Trophoblast cell (in vitro differentiated cells and primary cell): ENCODE measurements at regions not wholly inside any gene's neighbourhood (a gene's known extent, or its start where the extent isn't known, plus 50 kb on each side); places are given as distances from the start of the nearest gene placed in this dataset.

Experiments
- DNase-seq, 2 donors: peaks; one replicate each; pipeline ENCODE4 v3.0.0-alpha.2; 2016
- H2AFZ ChIP-seq: 2 replicates; pipeline ENCODE4 v1.6.1; 2013; ENCODE audit warnings: low read length, moderate library complexity, mild to moderate bottlenecking; ENCODE audit not compliant: insufficient read depth, poor library complexity
- H2AK5ac ChIP-seq: 2 replicates; pipeline ENCODE4 v1.6.1; 2013; ENCODE audit warnings: mild to moderate bottlenecking, low read length
- H2BK120ac ChIP-seq: 2 replicates; pipeline ENCODE4 v1.6.1; 2013; ENCODE audit warnings: low read length, mild to moderate bottlenecking, moderate library complexity; ENCODE audit not compliant: insufficient read depth, poor library complexity
- H2BK12ac ChIP-seq: 2 replicates; pipeline ENCODE4 v1.6.1; 2013; ENCODE audit warnings: mild to moderate bottlenecking, low read length, moderate library complexity
- H2BK5ac ChIP-seq: 2 replicates; pipeline ENCODE4 v1.6.1; 2013; ENCODE audit warnings: low read length, low read depth, moderate library complexity, mild to moderate bottlenecking; ENCODE audit not compliant: poor library complexity
- H3K14ac ChIP-seq: 2 replicates; pipeline ENCODE4 v1.6.1; 2013; ENCODE audit warnings: mild to moderate bottlenecking, low read length
- H3K18ac ChIP-seq: 2 replicates; pipeline ENCODE4 v1.6.1; 2013; ENCODE audit warnings: mild to moderate bottlenecking, low read length
- H3K23ac ChIP-seq: 2 replicates; pipeline ENCODE4 v1.6.1; 2013; ENCODE audit warnings: low read length
- H3K27ac ChIP-seq: 2 replicates; pipeline ENCODE4 v1.5.1; 2013; ENCODE audit warnings: low read depth, mild to moderate bottlenecking, inconsistent platforms, low read length, moderate library complexity
- H3K27me3 ChIP-seq: 2 replicates; pipeline ENCODE4 v1.6.1; 2013; ENCODE audit warnings: inconsistent platforms, mild to moderate bottlenecking, low read length, moderate library complexity; ENCODE audit not compliant: insufficient read depth
- H3K36me3 ChIP-seq, 2 experiments: 1 replicate in 1 of 2; 2 replicates in 1 of 2; pipeline ENCODE4 v1.6.1; 2013; ENCODE audit warnings: low read length in 2 of 2, mild to moderate bottlenecking in 2 of 2, moderate library complexity in 1 of 2; ENCODE audit not compliant: insufficient read depth in 2 of 2, control insufficient read depth in 1 of 2
- H3K4ac ChIP-seq: 2 replicates; pipeline ENCODE4 v1.6.1; 2013; ENCODE audit warnings: low read depth, mild to moderate bottlenecking, low read length, moderate library complexity
- H3K4me1 ChIP-seq, 2 experiments: 1 replicate in 1 of 2; 2 replicates in 1 of 2; pipeline ENCODE4 v1.6.1; 2013; ENCODE audit warnings: low read length in 2 of 2, mild to moderate bottlenecking in 2 of 2, moderate library complexity in 1 of 2; ENCODE audit not compliant: insufficient read depth in 2 of 2, control insufficient read depth in 1 of 2
- H3K4me2 ChIP-seq: 2 replicates; pipeline ENCODE4 v1.6.1; 2013; ENCODE audit warnings: inconsistent platforms, mild to moderate bottlenecking, low read length, moderate library complexity
- H3K4me3 ChIP-seq: 2 replicates; pipeline ENCODE4 v1.5.1; 2013; ENCODE audit warnings: mild to moderate bottlenecking, low read depth, low read length, inconsistent platforms
- H3K79me1 ChIP-seq: one replicate; pipeline ENCODE4 v1.6.1; 2013; ENCODE audit warnings: low read length
- H3K79me2 ChIP-seq: 2 replicates; pipeline ENCODE4 v1.6.1; 2013; ENCODE audit warnings: low read length, mild to moderate bottlenecking; ENCODE audit not compliant: control insufficient read depth, insufficient read depth, poor library complexity
- H3K9ac ChIP-seq: 2 replicates; pipeline ENCODE4 v1.6.1; 2013; ENCODE audit warnings: mild to moderate bottlenecking, low read length
- H3K9me3 ChIP-seq: 2 replicates; pipeline ENCODE4 v1.6.1; 2013; ENCODE audit warnings: low read depth, mild to moderate bottlenecking, control low read depth, inconsistent platforms, low read length; ENCODE audit not compliant: insufficient read depth
- H4K12ac ChIP-seq: 2 replicates; pipeline ENCODE4 v1.6.1; 2013; ENCODE audit warnings: low read depth, mild to moderate bottlenecking, low read length, moderate library complexity
- H4K8ac ChIP-seq: 2 replicates; pipeline ENCODE4 v1.6.1; 2013; ENCODE audit warnings: low read depth, mild to moderate bottlenecking, low read length, moderate library complexity
- H4K91ac ChIP-seq: one replicate; pipeline ENCODE4 v1.6.1; 2013; ENCODE audit warnings: low read depth, mild to moderate bottlenecking, low read length, moderate library complexity
- WGBS: extraction: QIAGEN DNeasy Blood & Tissue Kit; methylation state at CpG from one replicate; pipeline ENCODE4 v1.1.7; 2013; ENCODE audit warnings: missing lambda C conversion rate; ENCODE audit not compliant: insufficient read length, insufficient coverage; ENCODE audit errors: extremely low coverage; 5-methylcytosine and 5-hydroxymethylcytosine counted together

- no peak overlapping the region for H4K91ac ChIP-seq
- no peak overlapping the region for H3K18ac ChIP-seq
- H3K4ac ChIP-seq = no peak overlapping the region
- H4K8ac ChIP-seq = no peak overlapping the region
- H2AK5ac ChIP-seq = no peak overlapping the region
- H2AFZ ChIP-seq = no peak overlapping the region
- no peaks in the 10 kb centered on the region for H3K79me2 ChIP-seq
- no peak overlapping the region for H3K27ac ChIP-seq
- H3K4me1 ChIP-seq = no peaks in the 10 kb centered on the region
- no peaks in the 10 kb centered on the region for H3K36me3 ChIP-seq
- no peaks in the 10 kb centered on the region for H3K9me3 ChIP-seq
- H3K27me3 ChIP-seq = no peaks in the 10 kb centered on the region
- H3K4me3 ChIP-seq = no peak overlapping the region
- no peak overlapping the region for H2BK12ac ChIP-seq
- no CpG with 5 or more reads among the region's 4 CpGs for WGBS
- no peak overlapping the region for H2BK5ac ChIP-seq
- H3K4me2 ChIP-seq = no peak overlapping the region
- no peak for DNase-seq
- no peak overlapping the region for H2BK120ac ChIP-seq
- H3K14ac ChIP-seq = no peak overlapping the region
- H3K79me1 ChIP-seq = no peaks in the 10 kb centered on the region
- no peak overlapping the region for H3K9ac ChIP-seq
- H4K12ac ChIP-seq = no peak overlapping the region
- no peak overlapping the region for H3K23ac ChIP-seq
Observed at GRCh38 chr9:11779971-11780370, 913.2 kb upstream of the TYRP1 start.

DNA sequence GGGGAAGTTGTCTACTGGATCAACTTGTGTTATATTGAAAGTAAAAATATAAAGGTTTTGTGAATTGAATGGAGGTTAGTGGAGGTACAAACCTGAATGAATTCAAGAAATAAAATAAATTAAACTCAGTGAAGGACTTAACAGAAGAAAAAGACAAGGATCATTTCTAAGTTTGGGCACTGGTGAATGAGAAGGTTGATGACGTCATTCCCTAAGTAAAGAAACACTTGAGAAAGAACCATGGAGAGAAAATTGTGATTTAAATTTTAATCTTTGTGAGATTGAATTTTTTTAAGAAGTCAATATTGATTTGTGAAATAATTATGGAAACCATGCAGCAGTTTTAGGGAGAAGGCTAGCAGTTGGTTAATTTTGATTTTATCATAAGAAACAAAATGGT is 900.3 kb upstream of the TYRP1 start:
- no peak overlapping the region for H2BK12ac ChIP-seq
- no peak overlapping the region for H2BK5ac ChIP-seq
- H3K23ac ChIP-seq = no peak overlapping the region
- no peak overlapping the region for H2AFZ ChIP-seq
- WGBS = no CpG with 5 or more reads among the region's 1 CpG
- no peak overlapping the region for H3K4me2 ChIP-seq
- no peaks in the 10 kb centered on the region for H3K27me3 ChIP-seq
- no peaks in the 10 kb centered on the region for H3K9me3 ChIP-seq
- no peak overlapping the region for H4K91ac ChIP-seq
- no peak overlapping the region for H3K9ac ChIP-seq
- H3K79me2 ChIP-seq = no peaks in the 10 kb centered on the region
- H3K4ac ChIP-seq = no peak overlapping the region
- no peak overlapping the region for H3K14ac ChIP-seq
- H3K4me1 ChIP-seq = no peaks in the 10 kb centered on the region
- H2BK120ac ChIP-seq = no peak overlapping the region
- H3K4me3 ChIP-seq = no peak overlapping the region
- H3K18ac ChIP-seq = no peak overlapping the region
- no peak overlapping the region for H2AK5ac ChIP-seq
- no peak overlapping the region for H3K27ac ChIP-seq
- no peak overlapping the region for H4K12ac ChIP-seq
- H3K36me3 ChIP-seq = no peaks in the 10 kb centered on the region
- no peak overlapping the region for H4K8ac ChIP-seq
- no peaks in the 10 kb centered on the region for H3K79me1 ChIP-seq
- DNase-seq = no peak

DNA sequence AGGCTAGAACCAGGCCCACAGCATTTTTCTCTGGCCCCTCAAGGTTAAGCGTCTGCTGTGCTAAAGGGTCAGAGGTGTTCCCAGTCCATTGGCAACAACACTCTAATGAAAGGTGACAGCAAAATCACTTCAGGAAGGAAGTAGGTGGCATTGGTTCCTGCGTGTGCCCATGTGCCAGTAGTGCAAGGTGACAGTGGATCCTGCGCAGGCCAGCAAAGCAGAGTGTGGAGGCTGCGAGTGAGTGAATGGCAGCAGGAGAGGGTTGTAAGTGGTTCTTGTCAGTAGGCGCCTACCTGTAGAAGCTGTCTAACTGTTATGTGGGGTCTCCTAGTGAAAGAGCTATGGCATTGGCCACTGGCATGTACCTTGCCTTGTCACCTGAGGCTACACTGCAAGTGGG is 898.2 kb upstream of the TYRP1 start:
- Histone ChIP-seq H4K12ac (no peak overlapping the region), H2AK5ac (no peak overlapping the region), H3K9me3 (no peaks in the 10 kb centered on the region), H3K14ac (no peak overlapping the region), H3K79me1 (no peaks in the 10 kb centered on the region), H3K4me3 (no peak overlapping the region), H3K36me3 (no peaks in the 10 kb centered on the region), H3K4ac (no peak overlapping the region), H3K18ac (no peak overlapping the region), H3K4me1 (no peaks in the 10 kb centered on the region), H3K4me2 (no peak overlapping the region), H3K27ac (no peak overlapping the region), H3K79me2 (no peaks in the 10 kb centered on the region), H3K9ac (no peak overlapping the region), H3K27me3 (no peaks in the 10 kb centered on the region), H4K8ac (no peak overlapping the region), H3K23ac (peak overlapping the region; percentile 69), H2BK12ac (no peak overlapping the region), H4K91ac (no peak overlapping the region), H2BK120ac (no peak overlapping the region), H2BK5ac (no peak overlapping the region), H2AFZ (no peak overlapping the region)
- no peak for DNase-seq
- no CpG with 5 or more reads among the region's 5 CpGs for WGBS

GRCh38 chr9:11805969-11806368 is 887.2 kb upstream of the TYRP1 start:
- no peak overlapping the region for H3K9ac ChIP-seq
- no peaks in the 10 kb centered on the region for H3K36me3 ChIP-seq
- no peaks in the 10 kb centered on the region for H3K27me3 ChIP-seq
- H2BK120ac ChIP-seq = no peak overlapping the region
- no peaks in the 10 kb centered on the region for H3K9me3 ChIP-seq
- H3K4me3 ChIP-seq = no peak overlapping the region
- H3K4me2 ChIP-seq = no peak overlapping the region
- no peak overlapping the region for H4K12ac ChIP-seq
- no peak overlapping the region for H3K4ac ChIP-seq
- no peak overlapping the region for H3K27ac ChIP-seq
- H3K14ac ChIP-seq = no peak overlapping the region
- no peak overlapping the region for H2AFZ ChIP-seq
- no peak overlapping the region for H3K23ac ChIP-seq
- no CpG with 5 or more reads among the region's 5 CpGs for WGBS
- H2BK12ac ChIP-seq = no peak overlapping the region
- no peaks in the 10 kb centered on the region for H3K79me2 ChIP-seq
- H2AK5ac ChIP-seq = no peak overlapping the region
- no peak overlapping the region for H3K18ac ChIP-seq
- no peaks in the 10 kb centered on the region for H3K4me1 ChIP-seq
- DNase-seq = no peak
- no peak overlapping the region for H2BK5ac ChIP-seq
- H3K79me1 ChIP-seq = no peaks in the 10 kb centered on the region
- H4K91ac ChIP-seq = no peak overlapping the region
- no peak overlapping the region for H4K8ac ChIP-seq
